ENCODE measurements at regions not wholly inside any gene's neighbourhood (a gene's known extent, or its start where the extent isn't known, plus 50 kb on each side); places are given as distances from the start of the nearest gene placed in this dataset.

GRCh38 chr5:158275511-158275910 is 416.6 kb upstream of the CLINT1 start:
- TF ChIP-seq EZH2 (IDR thresholded peaks at IDR 0.05; ENCODE audit: insufficient read depth, poor library complexity, severe bottlenecking) (no peak), EZH2phosphoT487 (IDR thresholded peaks at IDR 0.05; ENCODE audit: insufficient read depth, low read depth) (no peak)

Data from GM23248 (cell line).